IMR-90 (cell line): ENCODE measurements at regions not wholly inside any gene's neighbourhood (a gene's known extent, or its start where the extent isn't known, plus 50 kb on each side); places are given as distances from the start of the nearest gene placed in this dataset.

ENCODE experiments used
- ATAC-seq: fragments of 200-7000 bp; cut with Tn5 transposase; 2 replicates; pipeline ENCODE4 v1.9.1; 2020; ENCODE audit warnings: low read depth, mild to moderate bottlenecking, moderate library complexity
- BruUV-seq: library from RNA; stranded (reverse); fragments of 400-500 nt; replicated peaks from 2 replicates; lab custom pipeline; 2021; lab: Mats Ljungman, UMichigan
- CTCF ChIA-PET: fragments of 300-600 bp; formaldehyde crosslinking; extraction: SDS; loops from one replicate; lab custom pipeline; 2021; ENCODE audit warnings: antibody characterized with exemption; lab: Yijun Ruan, JAX
- POLR2A ChIA-PET: fragments of 300-600 bp; sonication (Branson Sonifier 250); formaldehyde crosslinking; loops from one replicate; lab custom pipeline; 2022; ENCODE audit warnings: antibody characterized with exemption; ENCODE audit not compliant: unreplicated experiment; lab: Charles Lee
- DNase-seq: peaks from one replicate; pipeline ENCODE4 v3.0.0; 2013
- H2AFZ ChIP-seq: replicated peaks from 2 replicates; pipeline ENCODE3; 2013; ENCODE audit warnings: low read length, mild to moderate bottlenecking; ENCODE audit not compliant: poor library complexity
- H2AK5ac ChIP-seq: 2 replicates; pipeline ENCODE4 v1.6.1; 2013; ENCODE audit warnings: low read depth, low read length, inconsistent platforms
- H2AK9ac ChIP-seq: replicated peaks from 2 replicates; pipeline ENCODE3; 2013; ENCODE audit warnings: mild to moderate bottlenecking, low read depth, low read length, moderate library complexity; ENCODE audit not compliant: poor library complexity
- H2BK120ac ChIP-seq: 2 replicates; pipeline ENCODE4 v1.6.1; 2013; ENCODE audit warnings: low read depth, low read length, inconsistent platforms
- H2BK15ac ChIP-seq: 3 replicates; pipeline ENCODE4 v1.6.1; 2013; ENCODE audit warnings: low read depth, low read length, inconsistent platforms
- H2BK20ac ChIP-seq: 2 replicates; pipeline ENCODE4 v1.6.1; 2013; ENCODE audit warnings: low read depth, mild to moderate bottlenecking, inconsistent platforms, low read length, moderate library complexity
- H2BK5ac ChIP-seq: 2 replicates; pipeline ENCODE4 v1.6.1; 2013; ENCODE audit warnings: mild to moderate bottlenecking, low read depth, low read length, inconsistent platforms; ENCODE audit not compliant: poor library complexity, severe bottlenecking
- H3K14ac ChIP-seq: replicated peaks from 2 replicates; pipeline ENCODE4 v1.6.1; 2013; ENCODE audit warnings: low read depth, low read length, inconsistent platforms
- H3K18ac ChIP-seq: 2 replicates; pipeline ENCODE4 v1.6.1; 2013; ENCODE audit warnings: low read depth, low read length, control low read depth
- H3K23ac ChIP-seq: 2 replicates; pipeline ENCODE4 v1.6.1; 2013; ENCODE audit warnings: low read depth, low read length, inconsistent platforms
- H3K27ac ChIP-seq: 2 replicates; pipeline ENCODE4 v1.5.1; 2013; ENCODE audit warnings: mild to moderate bottlenecking, control low read depth, low read length; ENCODE audit not compliant: insufficient read depth
- H3K27me3 ChIP-seq: 2 replicates; pipeline ENCODE4 v1.6.1; 2013; ENCODE audit warnings: low read length; ENCODE audit not compliant: control insufficient read depth, insufficient read depth
- H3K36me3 ChIP-seq: 2 replicates; pipeline ENCODE4 v1.6.1; 2013; ENCODE audit warnings: low read length, mixed read lengths; ENCODE audit not compliant: control insufficient read depth, insufficient read depth
- H3K4ac ChIP-seq: 2 replicates; pipeline ENCODE4 v1.6.1; 2013; ENCODE audit warnings: low read depth, low read length, inconsistent platforms
- H3K4me1 ChIP-seq: 2 replicates; pipeline ENCODE4 v1.6.1; 2013; ENCODE audit warnings: low read length, mixed read lengths; ENCODE audit not compliant: control insufficient read depth, insufficient read depth
- H3K4me2 ChIP-seq: 2 replicates; pipeline ENCODE4 v1.6.1; 2013; ENCODE audit warnings: low read depth, mild to moderate bottlenecking, control low read depth, low read length, moderate library complexity
- H3K4me3 ChIP-seq: 2 replicates; pipeline ENCODE4 v1.5.1; 2013; ENCODE audit warnings: low read depth, mild to moderate bottlenecking, control low read depth, low read length, moderate library complexity; ENCODE audit not compliant: insufficient read depth
- H3K56ac ChIP-seq: 2 replicates; pipeline ENCODE4 v1.6.1; 2013; ENCODE audit warnings: low read length, inconsistent platforms; ENCODE audit not compliant: insufficient read depth; ENCODE audit errors: extremely low read depth
- H3K79me1 ChIP-seq, 2 experiments: 2 replicates each; pipeline ENCODE4 v1.6.1; 2013; ENCODE audit warnings: low read length in 2 of 2, inconsistent platforms in 1 of 2, low read depth in 1 of 2
- H3K9ac ChIP-seq: 2 replicates; pipeline ENCODE4 v1.6.1; 2013; ENCODE audit warnings: low read depth, low read length, control low read depth
- H3K9me1 ChIP-seq: 2 replicates; pipeline ENCODE4 v1.6.1; 2013; ENCODE audit warnings: low read length, inconsistent platforms; ENCODE audit not compliant: insufficient read depth
- H3K9me3 ChIP-seq: 2 replicates; pipeline ENCODE4 v1.6.1; 2013; ENCODE audit warnings: low read length; ENCODE audit not compliant: control insufficient read depth, insufficient read depth
- H4K20me1 ChIP-seq: 2 replicates; pipeline ENCODE4 v1.6.1; 2013; ENCODE audit warnings: low read length, inconsistent platforms; ENCODE audit not compliant: insufficient read depth
- H4K5ac ChIP-seq: 2 replicates; pipeline ENCODE4 v1.6.1; 2013; ENCODE audit warnings: mild to moderate bottlenecking, low read depth, low read length, control low read depth
- H4K8ac ChIP-seq, 2 experiments: 2 replicates each; pipeline ENCODE4 v1.6.1; 2013; ENCODE audit warnings: low read depth in 2 of 2, low read length in 2 of 2, control low read depth in 1 of 2, inconsistent platforms in 1 of 2
- H4K91ac ChIP-seq: 2 replicates; pipeline ENCODE4 v1.6.1; 2013; ENCODE audit warnings: low read depth, low read length, inconsistent platforms; ENCODE audit not compliant: insufficient read depth
- BHLHE40 ChIP-seq: fragments of 150-350 bp; IDR thresholded peaks from 2 replicates; pipeline ENCODE4 v1.6.1; 2016; ENCODE audit warnings: mild to moderate bottlenecking, low read depth, low read length
- CEBPB ChIP-seq: IDR thresholded peaks from 2 replicates; pipeline ENCODE4 v1.6.1; 2012; ENCODE audit warnings: low read depth, low read length, improper control_type of control experiment
- CHD1 ChIP-seq: IDR thresholded peaks from 2 replicates; pipeline ENCODE4 v1.6.1; 2012; ENCODE audit warnings: low read depth, low read length, improper control_type of control experiment
- CTCF ChIP-seq: conservative IDR thresholded peaks from 2 replicates; pipeline ENCODE4 v1.5.1; 2012; ENCODE audit warnings: mild to moderate bottlenecking, low read depth, low read length, improper control_type of control experiment
- FOS ChIP-seq: fragments of 150-350 bp; IDR thresholded peaks from 2 replicates; pipeline ENCODE4 v1.6.1; 2016; ENCODE audit warnings: low read depth, low read length
- MAFK ChIP-seq: IDR thresholded peaks from 2 replicates; pipeline ENCODE4 v1.6.1; 2012; ENCODE audit warnings: low read depth, low read length, improper control_type of control experiment
- MAZ ChIP-seq: IDR thresholded peaks from 2 replicates; pipeline ENCODE4 v1.6.1; 2012; ENCODE audit warnings: low read depth, mild to moderate bottlenecking, low read length, improper control_type of control experiment, moderate library complexity, borderline replicate concordance
- MXI1 ChIP-seq: IDR thresholded peaks from 2 replicates; pipeline ENCODE4 v1.6.1; 2012; ENCODE audit warnings: low read depth, mild to moderate bottlenecking, low read length, moderate library complexity, borderline replicate concordance
- NFE2L2 ChIP-seq: fragments of 150-350 bp; IDR thresholded peaks from 2 replicates; pipeline ENCODE4 v1.6.1; 2016; ENCODE audit warnings: low read depth, mild to moderate bottlenecking, low read length
- POLR2A ChIP-seq: IDR thresholded peaks from 2 replicates; pipeline ENCODE4 v1.6.1; 2012; ENCODE audit warnings: mild to moderate bottlenecking, low read depth, low read length
- RAD21 ChIP-seq: IDR thresholded peaks from 2 replicates; pipeline ENCODE4 v1.6.1; 2012; ENCODE audit warnings: low read length, improper control_type of control experiment
- RCOR1 ChIP-seq: IDR thresholded peaks from 2 replicates; pipeline ENCODE4 v1.6.1; 2012; ENCODE audit warnings: mild to moderate bottlenecking, low read length, improper control_type of control experiment; ENCODE audit not compliant: insufficient replicate concordance
- RFX5 ChIP-seq: IDR thresholded peaks from 2 replicates; pipeline ENCODE4 v1.8.0; 2012; ENCODE audit warnings: low read depth, mild to moderate bottlenecking, low read length, moderate library complexity
- SMC3 ChIP-seq: fragments of 150-350 bp; IDR thresholded peaks from 2 replicates; pipeline ENCODE4 v1.6.1; 2016; ENCODE audit warnings: low read depth, mild to moderate bottlenecking, antibody characterized with exemption, low read length, moderate library complexity
- USF2 ChIP-seq: fragments of 150-350 bp; IDR thresholded peaks from 2 replicates; pipeline ENCODE4 v1.6.1; 2017; ENCODE audit warnings: mild to moderate bottlenecking, antibody characterized with exemption, low read length, low read depth
- WGBS, 2 experiments: methylation state at CpG; one replicate each; pipeline versions ENCODE4 v1.1.5 to v1.1.7; 2013; ENCODE audit warnings: missing lambda C conversion rate in 2 of 2; ENCODE audit not compliant: insufficient read length in 1 of 2; ENCODE audit errors: extremely low coverage in 2 of 2; 5-methylcytosine and 5-hydroxymethylcytosine counted together
- dilution Hi-C: fragments of 300-500 bp; cut with HindIII; formaldehyde crosslinking; loops from one replicate; pipeline ENCODE4 v1.14.3; 2018; ENCODE audit warnings: low sequenced_read_pairs; ENCODE audit not compliant: unreplicated experiment
- in situ Hi-C: fragments of 300-500 bp; cut with MboI; formaldehyde crosslinking; loops from 3 replicates; pipeline ENCODE4 v1.14.3; 2019; ENCODE audit warnings: low sequenced_read_pairs, inconsistent platforms, mixed read lengths
- intact Hi-C: fragments of 100-400 bp; cut with micrococcal nuclease; formaldehyde crosslinking; loops from 2 replicates; pipeline ENCODE4 v1.10.0; 2022
- TF ChIP-seq, protein P1 (sequence below): fragments of 150-350 bp; IDR thresholded peaks from 2 replicates; pipeline ENCODE4 v1.6.1; 2016; ENCODE audit warnings: low read depth, mild to moderate bottlenecking, low read length, moderate library complexity, borderline replicate concordance

GRCh38 chr18:77374446-77374805 lies 124.8 kb downstream of the GALR1 start:
- in situ Hi-C loops (no loop called here), intact Hi-C loops (no loop called here), dilution Hi-C loops (no loop called here)
- Histone ChIP-seq H4K8ac (no peak overlapping the region), H3K79me1 (no peaks in the 10 kb centered on the region), H2AK5ac (no peak overlapping the region), H3K23ac (no peak overlapping the region), H3K27ac (no peak overlapping the region), H2BK15ac (no peak overlapping the region), H2AK9ac (no peak overlapping the region), H3K56ac (no peak overlapping the region), H3K36me3 (no peaks in the 10 kb centered on the region), H4K5ac (no peak overlapping the region), H2AFZ (no peak overlapping the region), H3K4me3 (no peak overlapping the region), H2BK20ac (no peak overlapping the region), H3K18ac (no peak overlapping the region), H3K14ac (no peak overlapping the region), H3K9ac (no peak overlapping the region), H3K9me1 (no peaks in the 10 kb centered on the region), H3K4ac (no peak overlapping the region), H3K4me2 (no peak overlapping the region), H3K4me1 (no peaks in the 10 kb centered on the region), H4K91ac (no peak overlapping the region), H2BK5ac (no peak overlapping the region), H4K20me1 (no peaks in the 10 kb centered on the region), H2BK120ac (no peak overlapping the region), H3K9me3 (peaks cover 29% of the 10 kb centered on the region), H3K27me3 (no peaks in the 10 kb centered on the region)
- DNase-seq: no peak
- POLR2A ChIA-PET: no interaction called here
- no TSS peak for BruUV-seq
- no peak for ATAC-seq
- TF ChIP-seq SMC3 (no peak), USF2 (no peak), MAFK (no peak), RCOR1 (no peak), MAZ (no peak), RFX5 (no peak), CTCF (no peak), POLR2A (no peak), MXI1 (no peak), CHD1 (no peak), FOS (no peak), RAD21 (no peak), BHLHE40 (no peak), NFE2L2 (no peak), CEBPB (no peak)
- TF ChIP-seq, protein P1, sequence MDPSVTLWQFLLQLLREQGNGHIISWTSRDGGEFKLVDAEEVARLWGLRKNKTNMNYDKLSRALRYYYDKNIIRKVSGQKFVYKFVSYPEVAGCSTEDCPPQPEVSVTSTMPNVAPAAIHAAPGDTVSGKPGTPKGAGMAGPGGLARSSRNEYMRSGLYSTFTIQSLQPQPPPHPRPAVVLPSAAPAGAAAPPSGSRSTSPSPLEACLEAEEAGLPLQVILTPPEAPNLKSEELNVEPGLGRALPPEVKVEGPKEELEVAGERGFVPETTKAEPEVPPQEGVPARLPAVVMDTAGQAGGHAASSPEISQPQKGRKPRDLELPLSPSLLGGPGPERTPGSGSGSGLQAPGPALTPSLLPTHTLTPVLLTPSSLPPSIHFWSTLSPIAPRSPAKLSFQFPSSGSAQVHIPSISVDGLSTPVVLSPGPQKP: no peak
- WGBS, 2 experiments: no CpG with 5 or more reads among the region's 10 CpGs
- CTCF ChIA-PET: interaction anchor here (0.6 kb wide), 1 partner anchor 22 kb away, joined by 3 read pairs; no protein-coding TSS in a partner anchor
